Panc1 (cell line): ENCODE measurements at regions not wholly inside any gene's neighbourhood (a gene's known extent, or its start where the extent isn't known, plus 50 kb on each side); places are given as distances from the start of the nearest gene placed in this dataset.

ENCODE experiments used
- ATAC-seq: fragments of 200-7000 bp; cut with Tn5 transposase; 2 replicates; pipeline ENCODE4 v1.9.1; 2020; ENCODE audit warnings: mild to moderate bottlenecking, moderate library complexity
- BruUV-seq: library from RNA; stranded (reverse); fragments of 400-500 nt; replicated peaks from 2 replicates; lab custom pipeline; 2021; lab: Mats Ljungman, UMichigan
- CTCF ChIA-PET: fragments of 300-600 bp; sonication (Branson Sonifier 250); formaldehyde crosslinking; loops from one replicate; lab custom pipeline; 2022; ENCODE audit warnings: antibody characterized with exemption; lab: Charles Lee
- POLR2A ChIA-PET: fragments of 300-600 bp; sonication (Branson Sonifier 250); formaldehyde crosslinking; loops from one replicate; lab custom pipeline; 2022; ENCODE audit warnings: antibody characterized with exemption; lab: Charles Lee
- DNase-seq: peaks from one replicate; pipeline ENCODE4 v3.0.0-alpha.2; 2010; ENCODE audit warnings: low read depth, low spot score
- H3K27ac ChIP-seq: 2 replicates; pipeline ENCODE4 v1.5.1; 2011; ENCODE audit warnings: mild to moderate bottlenecking, low read length, inconsistent platforms
- H3K27me3 ChIP-seq: fragments of 200-500 bp; sonication (Bioruptor generic); 2 replicates; pipeline ENCODE4 v1.6.0; 2014; ENCODE audit warnings: low read length, inconsistent platforms; ENCODE audit not compliant: control insufficient read depth, insufficient read depth
- H3K36me3 ChIP-seq: fragments of 200-500 bp; sonication (Bioruptor generic); 2 replicates; pipeline ENCODE4 v1.5.1; 2014; ENCODE audit warnings: inconsistent platforms, mild to moderate bottlenecking, low read length, moderate library complexity; ENCODE audit not compliant: control insufficient read depth, insufficient read depth
- H3K4me1 ChIP-seq: 2 replicates; pipeline ENCODE4 v1.5.1; 2011; ENCODE audit warnings: inconsistent platforms, mild to moderate bottlenecking, low read length, moderate library complexity; ENCODE audit not compliant: control insufficient read depth, insufficient read depth
- H3K4me3 ChIP-seq, 2 experiments: 2 replicates each; pipeline ENCODE4 v1.5.1; 2011 to 2012; ENCODE audit warnings: low read depth in 2 of 2, low read length in 2 of 2, mild to moderate bottlenecking in 2 of 2, inconsistent platforms in 1 of 2, moderate library complexity in 1 of 2
- H3K9me3 ChIP-seq: fragments of 200-500 bp; sonication (Bioruptor generic); 2 replicates; pipeline ENCODE4 v1.5.1; 2014; ENCODE audit warnings: low read depth, mild to moderate bottlenecking, inconsistent platforms, low read length, moderate library complexity; ENCODE audit not compliant: control insufficient read depth, insufficient read depth
- POLR2AphosphoS5 ChIP-seq: IDR thresholded peaks from 2 replicates; pipeline ENCODE4 v1.6.1; 2012; ENCODE audit warnings: mild to moderate bottlenecking, low read depth, low read length, moderate library complexity
- SIN3A ChIP-seq: IDR thresholded peaks from 2 replicates; pipeline ENCODE4 v1.6.1; 2012; ENCODE audit warnings: low read depth, mild to moderate bottlenecking, low read length, moderate library complexity, borderline replicate concordance; ENCODE audit not compliant: insufficient read depth
- TCF7L2 ChIP-seq: IDR thresholded peaks from 2 replicates; pipeline ENCODE4 v1.6.1; 2011; ENCODE audit warnings: mild to moderate bottlenecking, low read depth, low read length, inconsistent platforms
- in situ Hi-C: cut with HindIII; loops from 2 replicates; pipeline ENCODE4 v1.10.0; 2016; ENCODE audit warnings: low sequenced_read_pairs, low pct_unique_long_range_greater_than_20kb
- intact Hi-C: fragments of 100-400 bp; cut with micrococcal nuclease; formaldehyde crosslinking; loops from one replicate; pipeline ENCODE4 v1.10.0; 2022; ENCODE audit not compliant: unreplicated experiment
- TF ChIP-seq, protein P1 (sequence below), 2 experiments: IDR thresholded peaks; 2 replicates each; pipeline ENCODE4 v1.6.1; 2011 to 2012; ENCODE audit warnings: low read depth in 2 of 2, control low read depth in 1 of 2, low read length in 1 of 2, mild to moderate bottlenecking in 1 of 2, moderate library complexity in 1 of 2; ENCODE audit not compliant: insufficient read depth in 1 of 2
- TF ChIP-seq, protein P2 (sequence below): fragments of 450-650 bp; IDR thresholded peaks from 2 replicates; pipeline ENCODE4 v1.5.1; 2017; ENCODE audit warnings: mild to moderate bottlenecking

DNA sequence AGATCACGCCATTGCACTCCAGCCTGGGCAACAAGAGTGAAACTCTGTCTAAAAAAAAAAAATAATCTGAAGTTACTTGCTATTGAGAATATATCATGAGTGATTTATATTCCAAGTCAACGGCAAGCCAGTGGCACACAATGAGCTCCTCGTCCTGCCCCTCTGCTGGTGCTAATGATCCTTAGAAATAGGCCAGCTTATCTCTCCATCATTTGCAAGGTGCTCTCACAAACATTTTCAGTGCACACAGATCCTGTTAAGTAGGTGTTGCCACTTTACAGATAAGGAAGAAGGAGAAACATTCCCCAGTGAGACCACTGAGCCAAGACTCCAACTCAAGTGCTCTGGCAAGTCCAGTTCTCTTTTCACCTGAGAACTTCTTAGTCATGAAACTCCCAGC, 91.3 kb upstream of the GPR45 start:
- Histone ChIP-seq H3K9me3 (no peaks in the 10 kb centered on the region), H3K36me3 (no peaks in the 10 kb centered on the region), H3K27me3 (peaks cover 16% of the 10 kb centered on the region), H3K4me1 (no peaks in the 10 kb centered on the region), H3K4me3 (no peak overlapping the region), H3K27ac (no peak overlapping the region)
- no peak for TF ChIP-seq POLR2AphosphoS5
- TF ChIP-seq, protein P1, sequence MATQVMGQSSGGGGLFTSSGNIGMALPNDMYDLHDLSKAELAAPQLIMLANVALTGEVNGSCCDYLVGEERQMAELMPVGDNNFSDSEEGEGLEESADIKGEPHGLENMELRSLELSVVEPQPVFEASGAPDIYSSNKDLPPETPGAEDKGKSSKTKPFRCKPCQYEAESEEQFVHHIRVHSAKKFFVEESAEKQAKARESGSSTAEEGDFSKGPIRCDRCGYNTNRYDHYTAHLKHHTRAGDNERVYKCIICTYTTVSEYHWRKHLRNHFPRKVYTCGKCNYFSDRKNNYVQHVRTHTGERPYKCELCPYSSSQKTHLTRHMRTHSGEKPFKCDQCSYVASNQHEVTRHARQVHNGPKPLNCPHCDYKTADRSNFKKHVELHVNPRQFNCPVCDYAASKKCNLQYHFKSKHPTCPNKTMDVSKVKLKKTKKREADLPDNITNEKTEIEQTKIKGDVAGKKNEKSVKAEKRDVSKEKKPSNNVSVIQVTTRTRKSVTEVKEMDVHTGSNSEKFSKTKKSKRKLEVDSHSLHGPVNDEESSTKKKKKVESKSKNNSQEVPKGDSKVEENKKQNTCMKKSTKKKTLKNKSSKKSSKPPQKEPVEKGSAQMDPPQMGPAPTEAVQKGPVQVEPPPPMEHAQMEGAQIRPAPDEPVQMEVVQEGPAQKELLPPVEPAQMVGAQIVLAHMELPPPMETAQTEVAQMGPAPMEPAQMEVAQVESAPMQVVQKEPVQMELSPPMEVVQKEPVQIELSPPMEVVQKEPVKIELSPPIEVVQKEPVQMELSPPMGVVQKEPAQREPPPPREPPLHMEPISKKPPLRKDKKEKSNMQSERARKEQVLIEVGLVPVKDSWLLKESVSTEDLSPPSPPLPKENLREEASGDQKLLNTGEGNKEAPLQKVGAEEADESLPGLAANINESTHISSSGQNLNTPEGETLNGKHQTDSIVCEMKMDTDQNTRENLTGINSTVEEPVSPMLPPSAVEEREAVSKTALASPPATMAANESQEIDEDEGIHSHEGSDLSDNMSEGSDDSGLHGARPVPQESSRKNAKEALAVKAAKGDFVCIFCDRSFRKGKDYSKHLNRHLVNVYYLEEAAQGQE (IDR thresholded peaks at IDR 0.05; ENCODE audit: insufficient read depth in 1 of 2, low read depth in 2 of 2, low read length in 1 of 2), result no peak
- TF ChIP-seq, protein P2, sequence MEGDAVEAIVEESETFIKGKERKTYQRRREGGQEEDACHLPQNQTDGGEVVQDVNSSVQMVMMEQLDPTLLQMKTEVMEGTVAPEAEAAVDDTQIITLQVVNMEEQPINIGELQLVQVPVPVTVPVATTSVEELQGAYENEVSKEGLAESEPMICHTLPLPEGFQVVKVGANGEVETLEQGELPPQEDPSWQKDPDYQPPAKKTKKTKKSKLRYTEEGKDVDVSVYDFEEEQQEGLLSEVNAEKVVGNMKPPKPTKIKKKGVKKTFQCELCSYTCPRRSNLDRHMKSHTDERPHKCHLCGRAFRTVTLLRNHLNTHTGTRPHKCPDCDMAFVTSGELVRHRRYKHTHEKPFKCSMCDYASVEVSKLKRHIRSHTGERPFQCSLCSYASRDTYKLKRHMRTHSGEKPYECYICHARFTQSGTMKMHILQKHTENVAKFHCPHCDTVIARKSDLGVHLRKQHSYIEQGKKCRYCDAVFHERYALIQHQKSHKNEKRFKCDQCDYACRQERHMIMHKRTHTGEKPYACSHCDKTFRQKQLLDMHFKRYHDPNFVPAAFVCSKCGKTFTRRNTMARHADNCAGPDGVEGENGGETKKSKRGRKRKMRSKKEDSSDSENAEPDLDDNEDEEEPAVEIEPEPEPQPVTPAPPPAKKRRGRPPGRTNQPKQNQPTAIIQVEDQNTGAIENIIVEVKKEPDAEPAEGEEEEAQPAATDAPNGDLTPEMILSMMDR, result no peak
- TF ChIP-seq SIN3A, result no peak
- TF ChIP-seq TCF7L2, result no peak
- ChIA-PET POLR2A (no interaction called here), CTCF (no interaction called here)
- DNase-seq, result no peak
- BruUV-seq, result no TSS peak
- ATAC-seq, result no peak
- in situ Hi-C loops, result no loop called here
- intact Hi-C loops, result no loop called here

DNA sequence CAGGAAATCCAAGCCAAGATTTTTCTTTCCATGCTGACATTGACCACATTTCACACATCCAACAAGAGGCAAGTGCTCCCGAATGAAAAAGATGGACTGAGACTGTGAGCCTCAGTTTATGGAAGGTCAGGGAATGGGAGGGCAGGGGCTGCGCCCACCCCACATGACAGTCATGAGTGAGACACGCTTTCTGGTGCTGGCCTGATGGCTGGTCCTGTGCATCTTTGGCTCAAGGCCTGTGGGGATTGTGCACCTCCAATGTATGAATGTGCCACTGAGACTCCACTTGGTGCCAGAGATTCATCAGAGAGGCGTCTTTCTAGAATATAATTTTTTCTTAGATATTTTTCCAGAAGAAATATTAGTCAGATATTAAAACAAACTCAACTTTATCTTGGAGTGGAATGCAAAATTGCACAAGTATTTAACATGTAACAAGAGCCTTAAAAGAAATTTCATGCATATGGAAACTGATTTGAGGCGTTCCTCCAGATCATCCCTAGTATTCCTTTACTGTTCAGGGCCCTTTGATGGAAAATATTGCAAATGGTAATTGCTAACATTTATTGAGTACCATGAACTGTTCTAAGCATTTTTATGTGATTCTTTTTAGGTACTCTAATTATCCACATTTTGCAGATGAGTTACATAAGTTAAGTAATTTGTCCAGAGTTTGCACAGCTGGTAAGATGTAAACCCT, 87.3 kb upstream of the GPR45 start:
- Histone ChIP-seq H3K36me3 (no peaks in the 10 kb centered on the region), H3K27ac (no peak overlapping the region), H3K27me3 (peaks cover 9% of the 10 kb centered on the region), H3K9me3 (peaks cover 16% of the 10 kb centered on the region; the same call in 1 of the 2 replicates), H3K4me3 (no peak overlapping the region), H3K4me1 (no peaks in the 10 kb centered on the region)
- intact Hi-C loops, result no loop called here
- ChIA-PET POLR2A (no interaction called here), CTCF (no interaction called here)
- no peak for TF ChIP-seq TCF7L2
- TF ChIP-seq, protein P1 (IDR thresholded peaks at IDR 0.05; ENCODE audit: insufficient read depth in 1 of 2, low read depth in 2 of 2, low read length in 1 of 2), result no peak
- TF ChIP-seq, protein P2, result no peak
- no peak for TF ChIP-seq SIN3A
- TF ChIP-seq POLR2AphosphoS5, result no peak
- BruUV-seq, result no TSS peak
- DNase-seq, result no peak
- ATAC-seq, result no peak
- in situ Hi-C loops, result no loop called here
